VCaP (cell line): ENCODE measurements at regions not wholly inside any gene's neighbourhood (a gene's known extent, or its start where the extent isn't known, plus 50 kb on each side); places are given as distances from the start of the nearest gene placed in this dataset.

Source experiments
- H3K27ac ChIP-seq: fragments of 450-650 bp; 2 replicates; pipeline ENCODE4 v1.5.1; 2017
- TF ChIP-seq, protein P1 (sequence below): fragments of 450-650 bp; conservative IDR thresholded peaks from 2 replicates; pipeline ENCODE4 v1.5.1; 2017; ENCODE audit warnings: mild to moderate bottlenecking, moderate library complexity

DNA sequence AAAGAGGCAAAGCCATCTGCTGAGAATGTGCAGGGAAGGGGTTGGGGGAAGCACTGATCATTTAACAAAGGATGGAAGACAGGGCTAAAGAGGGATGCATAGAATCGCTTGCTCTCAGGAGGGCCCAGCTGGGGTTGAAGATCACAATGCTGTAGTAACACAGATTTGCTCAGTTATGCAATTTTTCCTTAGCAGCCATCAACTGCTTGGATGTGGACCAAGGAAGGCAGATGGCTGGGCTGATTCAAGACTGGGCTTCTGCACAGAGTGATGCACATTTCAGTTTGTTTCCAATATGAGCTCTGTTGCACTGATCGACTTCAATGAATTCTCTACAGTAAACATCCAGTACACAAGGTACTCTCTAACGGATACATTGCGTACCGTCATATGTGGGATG is 127.8 kb upstream of the TBL1X start:
- TF ChIP-seq, protein P1, sequence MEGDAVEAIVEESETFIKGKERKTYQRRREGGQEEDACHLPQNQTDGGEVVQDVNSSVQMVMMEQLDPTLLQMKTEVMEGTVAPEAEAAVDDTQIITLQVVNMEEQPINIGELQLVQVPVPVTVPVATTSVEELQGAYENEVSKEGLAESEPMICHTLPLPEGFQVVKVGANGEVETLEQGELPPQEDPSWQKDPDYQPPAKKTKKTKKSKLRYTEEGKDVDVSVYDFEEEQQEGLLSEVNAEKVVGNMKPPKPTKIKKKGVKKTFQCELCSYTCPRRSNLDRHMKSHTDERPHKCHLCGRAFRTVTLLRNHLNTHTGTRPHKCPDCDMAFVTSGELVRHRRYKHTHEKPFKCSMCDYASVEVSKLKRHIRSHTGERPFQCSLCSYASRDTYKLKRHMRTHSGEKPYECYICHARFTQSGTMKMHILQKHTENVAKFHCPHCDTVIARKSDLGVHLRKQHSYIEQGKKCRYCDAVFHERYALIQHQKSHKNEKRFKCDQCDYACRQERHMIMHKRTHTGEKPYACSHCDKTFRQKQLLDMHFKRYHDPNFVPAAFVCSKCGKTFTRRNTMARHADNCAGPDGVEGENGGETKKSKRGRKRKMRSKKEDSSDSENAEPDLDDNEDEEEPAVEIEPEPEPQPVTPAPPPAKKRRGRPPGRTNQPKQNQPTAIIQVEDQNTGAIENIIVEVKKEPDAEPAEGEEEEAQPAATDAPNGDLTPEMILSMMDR: no peak
- no peak overlapping the region for H3K27ac ChIP-seq

DNA sequence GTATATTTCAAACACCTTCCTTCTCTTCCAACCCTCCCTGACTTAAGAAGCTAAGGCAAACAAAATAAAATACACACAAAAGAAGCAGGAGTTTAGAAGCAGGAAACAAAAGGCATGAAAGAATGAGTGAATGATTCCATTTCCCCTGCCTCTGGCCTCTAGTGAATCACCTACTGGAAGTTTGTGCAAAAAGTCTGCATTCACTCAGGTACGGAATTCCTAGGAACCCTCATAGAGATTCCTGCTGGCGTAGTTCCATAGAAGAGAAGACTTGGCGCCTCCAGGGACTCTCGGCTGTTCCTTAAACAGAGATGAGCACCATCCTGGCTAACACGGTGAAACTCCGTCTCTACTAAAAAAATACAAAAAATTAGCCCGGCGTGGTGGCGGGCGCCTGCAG is 125.9 kb upstream of the TBL1X start:
- no peak overlapping the region for H3K27ac ChIP-seq
- TF ChIP-seq, protein P1: no peak

DNA sequence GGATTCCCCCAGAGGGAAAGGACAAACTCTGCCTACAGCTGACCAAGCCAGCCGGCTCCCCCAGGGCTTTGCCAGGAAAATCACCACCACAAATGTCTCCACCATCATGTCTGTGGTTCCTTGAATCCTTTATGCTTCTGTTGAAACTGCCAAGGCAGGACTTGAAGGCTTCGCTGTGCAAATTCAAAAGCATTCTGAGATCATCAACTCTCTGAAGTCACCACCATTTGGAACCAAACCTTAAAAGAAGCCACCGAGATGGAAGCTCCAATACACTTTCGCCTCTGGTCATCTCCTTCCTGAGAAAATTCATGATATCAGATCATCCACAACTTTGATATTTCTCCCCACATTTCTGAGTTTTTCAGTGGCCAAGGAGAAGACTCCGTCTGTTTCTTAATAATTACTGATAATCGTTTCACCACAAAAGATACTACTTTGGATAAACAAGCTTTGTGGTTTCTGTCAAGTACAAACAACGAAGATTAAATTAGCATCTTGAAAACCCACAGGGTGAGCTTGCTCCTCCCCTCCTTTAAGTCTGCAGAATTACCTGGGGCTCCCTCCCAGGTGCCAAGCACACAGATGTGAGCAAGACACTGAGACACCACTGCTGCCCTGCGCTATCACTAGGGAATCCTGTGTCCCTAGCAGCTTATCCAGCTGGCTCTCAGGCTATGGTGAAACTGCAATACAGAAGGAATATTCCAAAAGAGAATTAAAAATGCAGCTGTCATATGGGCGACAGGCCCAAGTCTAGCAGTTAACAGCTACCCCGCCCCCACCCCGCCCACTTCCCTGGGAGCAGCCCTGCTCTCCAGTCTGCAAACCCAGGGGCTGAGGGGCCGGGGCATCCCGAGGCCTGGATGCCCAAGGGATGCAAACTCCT is 125.0 kb upstream of the TBL1X start:
- TF ChIP-seq, protein P1: no peak
- H3K27ac ChIP-seq: no peak overlapping the region

DNA sequence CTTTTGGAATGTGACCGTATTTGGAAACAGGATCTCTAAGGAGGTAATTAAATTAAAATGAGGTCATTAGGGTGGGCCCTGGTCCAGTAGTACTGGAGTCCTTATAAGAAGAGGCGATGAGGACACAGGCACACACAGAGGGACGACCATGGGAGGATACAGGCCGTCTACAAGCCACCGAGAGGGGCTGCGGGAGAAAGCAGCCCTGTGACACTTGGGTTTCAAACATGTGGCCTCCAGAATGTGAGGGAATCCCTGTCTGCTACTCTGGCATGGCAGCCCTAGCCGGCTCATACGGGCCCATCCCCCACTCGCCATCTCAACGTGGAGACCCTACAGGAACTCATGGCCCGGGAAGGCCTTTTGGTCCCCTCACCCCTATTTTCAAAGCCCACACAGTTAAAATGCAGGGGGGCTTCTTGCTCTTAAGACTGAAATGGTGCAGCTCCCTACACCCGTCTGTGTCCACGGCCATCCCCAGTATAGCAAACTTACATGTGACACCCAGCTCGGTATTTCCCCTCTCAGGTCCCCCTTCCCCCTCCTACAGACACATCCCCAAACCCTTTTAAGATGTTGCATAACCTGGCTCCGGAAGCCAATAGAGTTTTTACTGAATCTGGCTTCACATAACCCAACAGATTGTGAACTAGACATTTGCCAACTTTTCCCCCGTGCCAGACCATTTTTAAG is 124.1 kb upstream of the TBL1X start:
- TF ChIP-seq, protein P1: no peak
- H3K27ac ChIP-seq: peak overlapping the region; percentile 69

DNA sequence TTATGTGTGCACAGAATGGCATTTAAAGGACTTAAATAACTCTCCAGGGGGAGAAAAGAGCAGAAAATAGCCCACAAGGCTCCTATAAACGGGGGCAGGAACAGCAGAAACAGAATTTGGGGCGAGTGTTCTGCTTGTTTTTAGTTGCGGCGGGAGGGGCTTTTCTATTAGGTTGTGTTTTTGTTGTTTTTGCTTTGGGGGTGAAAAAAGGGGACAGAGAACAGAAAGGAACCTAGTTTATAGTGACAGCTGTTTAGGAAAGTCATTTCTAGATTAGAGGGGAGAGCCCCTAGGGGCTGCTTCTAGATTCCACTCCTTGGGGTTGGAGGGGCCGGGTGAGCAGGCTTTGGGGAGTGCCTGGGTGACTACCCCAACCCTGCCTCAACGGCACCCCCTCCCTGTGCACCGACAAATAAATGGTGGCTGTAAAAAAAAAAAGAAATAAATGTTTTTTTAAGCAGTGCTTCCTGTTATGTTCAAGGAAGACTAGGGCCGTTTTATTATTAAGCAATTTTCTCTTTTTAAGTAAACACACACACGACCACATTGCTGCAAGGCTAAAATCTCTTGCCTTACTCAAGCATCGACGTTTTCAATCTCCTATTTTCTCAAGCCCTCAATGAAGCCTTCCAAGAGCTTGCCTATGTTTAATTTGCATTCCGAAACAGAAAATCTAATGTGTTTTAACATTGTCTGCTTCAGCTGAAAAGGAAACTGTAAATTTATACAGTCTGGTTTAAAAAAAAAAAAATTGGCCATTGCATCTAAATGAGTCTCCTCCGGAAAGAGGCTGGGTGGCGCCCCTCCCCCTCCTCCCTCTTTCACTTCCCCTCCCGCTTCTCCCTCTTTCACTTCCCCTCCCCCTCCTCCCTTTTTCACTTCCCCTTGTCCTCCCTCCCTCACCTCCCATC is 123.3 kb upstream of the TBL1X start:
- peak overlapping the region; percentile 69 for H3K27ac ChIP-seq
- TF ChIP-seq, protein P1: no peak

DNA sequence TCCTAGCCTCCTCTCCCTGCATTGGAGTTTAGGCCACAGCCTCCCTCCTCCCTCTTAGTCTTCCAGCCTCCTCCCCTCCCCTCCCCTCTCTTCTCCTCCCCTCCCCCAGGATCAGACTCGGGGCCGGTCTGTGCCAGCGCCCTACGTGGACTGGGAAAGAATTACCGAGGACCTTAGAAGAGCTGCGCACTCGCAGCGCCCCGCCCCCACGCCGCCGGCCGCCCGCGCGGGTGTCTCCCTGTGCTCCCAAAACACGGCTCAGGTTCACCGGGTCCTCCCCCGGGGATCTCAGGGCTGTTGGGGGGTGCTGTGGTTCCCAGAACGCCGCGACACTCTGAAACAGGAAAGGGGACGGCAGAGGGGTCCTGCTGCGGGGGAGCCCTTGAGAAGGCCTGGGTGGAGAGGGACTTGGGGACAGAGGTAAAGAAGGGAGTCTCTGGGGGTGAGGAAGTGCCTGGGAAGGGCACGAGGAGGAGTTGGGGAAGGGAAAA is 122.3 kb upstream of the TBL1X start:
- no peak overlapping the region for H3K27ac ChIP-seq
- TF ChIP-seq, protein P1: no peak
